ENCODE measurements at regions not wholly inside any gene's neighbourhood (a gene's known extent, or its start where the extent isn't known, plus 50 kb on each side); places are given as distances from the start of the nearest gene placed in this dataset.

GRCh38 chr4:64095398-64095797 is 313.9 kb downstream of the TECRL start:
- TF ChIP-seq, protein P1, sequence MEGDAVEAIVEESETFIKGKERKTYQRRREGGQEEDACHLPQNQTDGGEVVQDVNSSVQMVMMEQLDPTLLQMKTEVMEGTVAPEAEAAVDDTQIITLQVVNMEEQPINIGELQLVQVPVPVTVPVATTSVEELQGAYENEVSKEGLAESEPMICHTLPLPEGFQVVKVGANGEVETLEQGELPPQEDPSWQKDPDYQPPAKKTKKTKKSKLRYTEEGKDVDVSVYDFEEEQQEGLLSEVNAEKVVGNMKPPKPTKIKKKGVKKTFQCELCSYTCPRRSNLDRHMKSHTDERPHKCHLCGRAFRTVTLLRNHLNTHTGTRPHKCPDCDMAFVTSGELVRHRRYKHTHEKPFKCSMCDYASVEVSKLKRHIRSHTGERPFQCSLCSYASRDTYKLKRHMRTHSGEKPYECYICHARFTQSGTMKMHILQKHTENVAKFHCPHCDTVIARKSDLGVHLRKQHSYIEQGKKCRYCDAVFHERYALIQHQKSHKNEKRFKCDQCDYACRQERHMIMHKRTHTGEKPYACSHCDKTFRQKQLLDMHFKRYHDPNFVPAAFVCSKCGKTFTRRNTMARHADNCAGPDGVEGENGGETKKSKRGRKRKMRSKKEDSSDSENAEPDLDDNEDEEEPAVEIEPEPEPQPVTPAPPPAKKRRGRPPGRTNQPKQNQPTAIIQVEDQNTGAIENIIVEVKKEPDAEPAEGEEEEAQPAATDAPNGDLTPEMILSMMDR (IDR thresholded peaks at IDR 0.05): no peak
- TF ChIP-seq POLR2AphosphoS5 (IDR thresholded peaks at IDR 0.05) (no peak), POLR2A (IDR thresholded peaks at IDR 0.05) (no peak)
